GM18951 (cell line): ENCODE measurements at regions not wholly inside any gene's neighbourhood (a gene's known extent, or its start where the extent isn't known, plus 50 kb on each side); places are given as distances from the start of the nearest gene placed in this dataset.
"Not testable (repeated sequence)": the region's sequence is repeated elsewhere in the genome, so short reads cannot be mapped to it uniquely, and the experiment has no call there.

Source experiments
- POLR2A ChIP-seq: IDR thresholded peaks from 4 replicates; pipeline ENCODE4 v1.6.1; 2011; ENCODE audit warnings: mild to moderate bottlenecking; ENCODE audit not compliant: insufficient read length, insufficient read depth; ENCODE audit errors: extremely low read depth
- in situ Hi-C: fragments of 300-500 bp; cut with MboI; formaldehyde crosslinking; loops from one replicate; pipeline ENCODE4 v1.12.0; 2022; ENCODE audit warnings: low sequenced_read_pairs, mixed read lengths, inconsistent platforms; ENCODE audit not compliant: unreplicated experiment

- no peak for TF ChIP-seq POLR2A
- in situ Hi-C loops = no loop called here
Observed at GRCh38 chr3:145906755-145907154, 254.2 kb downstream of the PLOD2 start.

- TF ChIP-seq POLR2A = no peak
- in situ Hi-C loops = no loop called here
Observed at GRCh38 chr3:145911016-145911415, 250.0 kb downstream of the PLOD2 start.

- in situ Hi-C loops = no loop called here
- TF ChIP-seq POLR2A = no peak
Observed at GRCh38 chr3:145915787-145916186, 245.2 kb downstream of the PLOD2 start.

- in situ Hi-C loops = not testable (repeated sequence)
Observed at GRCh38 chr3:145927736-145928135, 233.2 kb downstream of the PLOD2 start.

- in situ Hi-C loops = no loop called here
- no peak for TF ChIP-seq POLR2A
Observed at GRCh38 chr3:145936971-145937370, 224.0 kb downstream of the PLOD2 start.

GRCh38 chr3:145939431-145939830 lies 221.6 kb downstream of the PLOD2 start:
- TF ChIP-seq POLR2A = no peak
- in situ Hi-C loops = no loop called here

GRCh38 chr3:145942052-145942451 lies 218.9 kb downstream of the PLOD2 start:
- in situ Hi-C loops = no loop called here
- TF ChIP-seq POLR2A = no peak

GRCh38 chr3:145943952-145944351 lies 217.0 kb downstream of the PLOD2 start:
- no peak for TF ChIP-seq POLR2A
- in situ Hi-C loops = no loop called here

- in situ Hi-C loops = no loop called here
- no peak for TF ChIP-seq POLR2A
Observed at GRCh38 chr3:145951441-145951840, 209.5 kb downstream of the PLOD2 start.

GRCh38 chr3:145952536-145952935 lies 208.4 kb downstream of the PLOD2 start:
- no peak for TF ChIP-seq POLR2A
- in situ Hi-C loops = no loop called here

- no peak for TF ChIP-seq POLR2A
- in situ Hi-C loops = no loop called here
Observed at GRCh38 chr3:145953316-145953715, 207.7 kb downstream of the PLOD2 start.

GRCh38 chr3:145959457-145960088 lies 201.4 kb downstream of the PLOD2 start:
- in situ Hi-C loops = no loop called here
- TF ChIP-seq POLR2A = no peak

GRCh38 chr3:145963111-145963510 lies 197.9 kb downstream of the PLOD2 start:
- no peak for TF ChIP-seq POLR2A
- in situ Hi-C loops = no loop called here

- in situ Hi-C loops = no loop called here
- no peak for TF ChIP-seq POLR2A
Observed at GRCh38 chr3:145967043-145967442, 193.9 kb downstream of the PLOD2 start.

GRCh38 chr3:145971186-145971585 lies 189.8 kb downstream of the PLOD2 start:
- in situ Hi-C loops = no loop called here
- TF ChIP-seq POLR2A = no peak
